ENCODE measurements at regions not wholly inside any gene's neighbourhood (a gene's known extent, or its start where the extent isn't known, plus 50 kb on each side); places are given as distances from the start of the nearest gene placed in this dataset.

- POLR2A ChIA-PET (ENCODE audit: low non-redundant PET): no interaction called here
- TF ChIP-seq CTCF (conservative IDR thresholded peaks at IDR 0.05; ENCODE audit: low read depth, low read length): no peak
- no peak for TF ChIP-seq EZH2 (IDR thresholded peaks at IDR 0.05; ENCODE audit: borderline replicate concordance, low read depth, low read length, poor library complexity, severe bottlenecking)
Measured at GRCh38 chr2:83901317-83901716, 557.8 kb downstream of the SUCLG1 start.

GRCh38 chr2:83900862-83901261 lies 558.2 kb downstream of the SUCLG1 start:
- POLR2A ChIA-PET (ENCODE audit: low non-redundant PET): no interaction called here
- no TSS peak for BruUV-seq (replicated peaks)
- CTCF ChIA-PET: no interaction called here
- Histone ChIP-seq H3K27me3 (replicated peaks; ENCODE audit: insufficient read depth, low read depth, low read length, poor library complexity) (no peaks in the 10 kb centered on the region), H3K27ac (ENCODE audit: low read depth, low read length, poor library complexity, severe bottlenecking) (no peak overlapping the region), H3K4me3 (ENCODE audit: low read depth, low read length, poor library complexity, severe bottlenecking) (no peak overlapping the region), H3K4me1 (ENCODE audit: insufficient read depth, low read length, poor library complexity, severe bottlenecking) (no peaks in the 10 kb centered on the region), H3K9me3 (ENCODE audit: low read depth, low read length, poor library complexity, severe bottlenecking) (no peaks in the 10 kb centered on the region), H3K36me3 (ENCODE audit: insufficient read depth, low read length, poor library complexity, severe bottlenecking) (no peaks in the 10 kb centered on the region)
- DNase-seq (ENCODE audit: low spot score): no peak
- TF ChIP-seq CTCF (conservative IDR thresholded peaks at IDR 0.05; ENCODE audit: low read depth, low read length): no peak
- no peak for TF ChIP-seq EZH2 (IDR thresholded peaks at IDR 0.05; ENCODE audit: borderline replicate concordance, low read depth, low read length, poor library complexity, severe bottlenecking)
- intact Hi-C loops (cut with micrococcal nuclease; ENCODE audit: unreplicated experiment): no loop called here

More at GRCh38 chr2:83901317-83901716, 557.8 kb downstream of the SUCLG1 start:
- CTCF ChIA-PET: no interaction called here
- no peak overlapping the region for H3K4me3 ChIP-seq (ENCODE audit: low read depth, low read length, poor library complexity, severe bottlenecking)
- H3K27ac ChIP-seq (ENCODE audit: low read depth, low read length, poor library complexity, severe bottlenecking): no peak overlapping the region
- no peaks in the 10 kb centered on the region for H3K36me3 ChIP-seq (ENCODE audit: insufficient read depth, low read length, poor library complexity, severe bottlenecking)
- no peaks in the 10 kb centered on the region for H3K4me1 ChIP-seq (ENCODE audit: insufficient read depth, low read length, poor library complexity, severe bottlenecking)
- no peak for DNase-seq (ENCODE audit: low spot score)
- intact Hi-C loops (cut with micrococcal nuclease; ENCODE audit: unreplicated experiment): no loop called here
- no TSS peak for BruUV-seq (replicated peaks)
- H3K9me3 ChIP-seq (ENCODE audit: low read depth, low read length, poor library complexity, severe bottlenecking): no peaks in the 10 kb centered on the region
- no peaks in the 10 kb centered on the region for H3K27me3 ChIP-seq (replicated peaks; ENCODE audit: insufficient read depth, low read depth, low read length, poor library complexity)

DNA sequence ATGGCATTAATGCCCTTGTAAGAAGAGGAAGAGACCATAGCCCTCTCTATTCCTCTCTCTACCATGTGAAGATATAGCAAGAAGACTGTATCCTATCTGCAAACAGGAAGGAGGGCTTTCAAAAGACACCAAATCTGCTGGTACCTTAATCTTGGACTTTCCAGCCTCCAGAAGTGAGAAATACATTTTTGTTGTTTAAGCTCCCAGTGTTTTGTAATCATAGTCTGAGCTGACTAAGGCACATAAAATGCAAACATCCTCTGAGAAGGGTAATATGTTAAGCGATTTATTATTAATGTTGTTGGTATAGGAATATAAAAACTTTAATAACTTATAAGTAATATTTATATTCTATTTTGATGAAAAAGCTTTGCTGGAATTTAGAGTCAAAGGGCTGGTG lies 559.8 kb downstream of the SUCLG1 start:
- Histone ChIP-seq H3K9me3 (ENCODE audit: low read depth, low read length, poor library complexity, severe bottlenecking) (no peaks in the 10 kb centered on the region), H3K27ac (ENCODE audit: low read depth, low read length, poor library complexity, severe bottlenecking) (no peak overlapping the region), H3K4me3 (ENCODE audit: low read depth, low read length, poor library complexity, severe bottlenecking) (no peak overlapping the region), H3K4me1 (ENCODE audit: insufficient read depth, low read length, poor library complexity, severe bottlenecking) (no peaks in the 10 kb centered on the region), H3K36me3 (ENCODE audit: insufficient read depth, low read length, poor library complexity, severe bottlenecking) (no peaks in the 10 kb centered on the region), H3K27me3 (replicated peaks; ENCODE audit: insufficient read depth, low read depth, low read length, poor library complexity) (no peaks in the 10 kb centered on the region)
- POLR2A ChIA-PET (ENCODE audit: low non-redundant PET): no interaction called here
- CTCF ChIA-PET: no interaction called here
- intact Hi-C loops (cut with micrococcal nuclease; ENCODE audit: unreplicated experiment): no loop called here
- no peak for TF ChIP-seq CTCF (conservative IDR thresholded peaks at IDR 0.05; ENCODE audit: low read depth, low read length)
- no peak for TF ChIP-seq EZH2 (IDR thresholded peaks at IDR 0.05; ENCODE audit: borderline replicate concordance, low read depth, low read length, poor library complexity, severe bottlenecking)
- BruUV-seq (replicated peaks): no TSS peak
- DNase-seq (ENCODE audit: low spot score): no peak

Measured in A673 (cell line).